GOT3 (cell line): ENCODE measurements at regions not wholly inside any gene's neighbourhood (a gene's known extent, or its start where the extent isn't known, plus 50 kb on each side); places are given as distances from the start of the nearest gene placed in this dataset.
"Not testable (repeated sequence)": the region's sequence is repeated elsewhere in the genome, so short reads cannot be mapped to it uniquely, and the experiment has no call there.

Experiments
- DNase-seq: peaks from one replicate; lab custom pipeline; 2025; ENCODE audit warnings: mixed read lengths; lab: John Stamatoyannopoulos, UW

- DNase-seq, result not testable (repeated sequence)
These were observed 277.5 kb upstream of the TGFBR2 start for GRCh38 chr3:30328935-30329334.

DNA sequence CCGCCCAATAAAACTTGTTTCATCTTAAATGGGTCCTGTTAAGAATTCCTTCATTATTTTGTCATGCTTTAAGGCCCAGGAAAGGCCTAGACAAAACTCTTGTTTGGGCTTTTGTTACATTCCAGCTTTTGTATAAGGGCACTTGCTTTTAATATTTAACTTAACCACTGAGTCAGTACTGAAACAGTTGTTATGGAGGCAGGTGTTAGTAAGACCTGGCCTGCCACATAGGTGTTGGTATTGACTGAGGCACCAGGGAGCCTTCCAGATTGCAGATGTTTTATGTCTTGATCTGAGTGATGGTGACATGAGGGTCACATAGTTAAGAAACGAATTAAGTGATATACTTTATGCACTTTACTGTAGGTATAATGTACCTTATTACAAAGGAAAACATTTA is 274.9 kb upstream of the TGFBR2 start:
- no peak for DNase-seq

DNA sequence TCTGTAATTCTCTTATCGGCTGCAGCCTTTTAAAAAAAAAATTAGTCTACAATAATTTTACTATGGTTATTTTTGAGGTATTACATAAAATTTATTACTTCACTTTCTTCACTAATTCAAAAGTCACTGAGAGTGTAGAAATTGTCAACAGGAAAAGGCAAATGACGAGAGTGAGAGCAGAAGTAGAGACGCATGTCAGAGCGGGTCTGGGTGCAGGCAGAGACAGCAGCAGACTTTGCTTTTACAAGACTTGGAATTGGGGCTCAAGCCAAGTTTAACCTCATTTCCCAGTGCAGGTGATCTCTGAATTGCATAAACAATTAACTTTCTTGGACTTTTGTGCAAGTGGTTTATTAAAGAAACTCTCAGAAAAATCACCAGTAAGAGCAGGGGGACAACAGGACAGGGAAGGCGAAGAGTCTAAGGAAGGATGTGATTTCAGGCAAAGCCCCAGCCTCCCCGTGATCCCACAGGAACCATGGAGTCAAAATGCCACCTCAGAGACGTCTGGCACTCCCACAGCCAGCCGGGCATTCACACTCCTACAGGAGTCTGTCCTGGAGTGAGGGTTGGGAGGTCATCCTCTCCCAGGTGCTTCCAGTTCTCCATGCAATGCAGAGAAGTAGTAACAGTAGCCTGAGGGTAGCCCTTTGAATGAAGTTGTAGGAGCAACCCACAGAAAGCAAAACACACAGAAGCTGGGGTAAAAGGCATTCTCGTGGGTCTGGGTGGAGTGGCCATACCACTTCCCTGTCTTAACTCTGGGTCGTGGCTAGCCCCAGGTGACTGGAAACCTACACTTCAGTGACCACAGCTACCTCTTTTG is 274.0 kb upstream of the TGFBR2 start:
- DNase-seq, result no peak

DNA sequence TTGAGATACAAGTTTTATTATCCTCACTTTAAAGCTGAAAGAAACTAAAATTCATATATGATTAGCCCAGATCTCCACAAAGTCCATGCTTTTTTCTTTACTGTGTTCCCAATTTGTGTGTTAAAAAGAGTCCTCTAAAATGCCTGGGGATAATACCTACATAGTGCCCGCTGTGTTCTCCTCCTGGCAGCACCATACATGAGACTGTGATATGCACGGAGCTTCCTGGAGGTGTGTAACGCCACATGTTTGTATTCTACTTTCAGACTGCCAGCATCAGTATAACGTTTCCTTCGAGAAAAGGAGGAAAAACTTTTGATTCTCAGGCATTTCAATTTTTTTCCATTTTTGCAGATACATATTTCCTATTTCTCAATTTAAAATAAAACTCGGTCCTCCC is 273.3 kb upstream of the TGFBR2 start:
- no peak for DNase-seq

DNA sequence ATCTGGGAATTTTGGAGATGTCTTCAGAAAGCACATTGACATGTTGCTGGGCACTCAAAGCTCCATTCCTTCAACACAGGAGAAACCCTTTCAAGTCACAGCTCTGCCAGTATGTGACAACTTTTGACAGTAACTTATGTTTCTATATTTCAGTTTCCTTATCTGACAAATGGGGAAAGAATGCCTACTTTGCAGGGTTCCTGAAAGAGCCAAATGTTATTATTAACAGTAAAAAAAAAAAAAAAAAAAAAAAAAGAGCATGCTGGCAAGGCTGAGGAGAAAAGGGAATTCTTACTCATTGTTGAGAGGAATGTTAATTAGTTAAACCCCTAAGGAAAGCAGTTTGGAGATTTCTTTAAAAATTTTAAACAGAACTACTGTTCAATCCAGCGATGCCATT is 272.5 kb upstream of the TGFBR2 start:
- DNase-seq, result no peak

- no peak for DNase-seq
These were observed 265.9 kb upstream of the TGFBR2 start for GRCh38 chr3:30340500-30340899.

GRCh38 chr3:30341079-30341478 is 265.3 kb upstream of the TGFBR2 start:
- no peak for DNase-seq

GRCh38 chr3:30341851-30342250 is 264.6 kb upstream of the TGFBR2 start:
- DNase-seq, result no peak

DNA sequence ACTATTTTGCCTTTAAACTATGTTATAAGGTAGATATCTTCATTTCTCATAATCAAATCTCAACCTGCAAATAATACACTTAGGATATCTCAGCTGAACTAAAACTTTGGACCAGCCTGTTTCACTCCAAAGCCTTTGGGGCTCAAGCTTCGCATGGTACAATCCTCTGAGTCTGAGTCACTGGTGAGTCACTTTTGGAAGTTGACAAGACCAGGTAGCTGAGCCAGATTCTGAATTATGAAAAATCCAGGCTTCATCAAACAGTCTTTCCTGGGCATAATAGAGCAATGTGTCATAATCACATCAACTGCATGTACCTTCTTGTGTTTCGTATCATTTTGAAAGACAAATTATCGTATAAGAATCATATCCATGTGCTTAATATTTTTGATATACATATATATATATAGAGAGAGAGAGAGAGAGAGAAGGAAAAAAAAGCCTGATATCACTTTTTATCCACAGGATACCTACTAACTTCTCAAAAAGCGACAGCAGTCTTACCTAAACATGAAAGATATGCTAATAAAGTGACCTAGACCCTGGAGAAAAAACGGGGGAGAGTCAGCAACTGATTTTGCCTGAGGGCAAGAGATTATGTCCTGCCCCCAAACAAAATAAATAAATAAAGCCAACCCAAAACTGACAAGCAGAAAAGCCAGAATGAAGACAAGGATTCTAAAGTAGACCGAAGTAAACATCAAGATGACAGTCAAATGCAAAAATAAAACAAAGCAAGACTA is 263.9 kb upstream of the TGFBR2 start:
- DNase-seq, result no peak

DNA sequence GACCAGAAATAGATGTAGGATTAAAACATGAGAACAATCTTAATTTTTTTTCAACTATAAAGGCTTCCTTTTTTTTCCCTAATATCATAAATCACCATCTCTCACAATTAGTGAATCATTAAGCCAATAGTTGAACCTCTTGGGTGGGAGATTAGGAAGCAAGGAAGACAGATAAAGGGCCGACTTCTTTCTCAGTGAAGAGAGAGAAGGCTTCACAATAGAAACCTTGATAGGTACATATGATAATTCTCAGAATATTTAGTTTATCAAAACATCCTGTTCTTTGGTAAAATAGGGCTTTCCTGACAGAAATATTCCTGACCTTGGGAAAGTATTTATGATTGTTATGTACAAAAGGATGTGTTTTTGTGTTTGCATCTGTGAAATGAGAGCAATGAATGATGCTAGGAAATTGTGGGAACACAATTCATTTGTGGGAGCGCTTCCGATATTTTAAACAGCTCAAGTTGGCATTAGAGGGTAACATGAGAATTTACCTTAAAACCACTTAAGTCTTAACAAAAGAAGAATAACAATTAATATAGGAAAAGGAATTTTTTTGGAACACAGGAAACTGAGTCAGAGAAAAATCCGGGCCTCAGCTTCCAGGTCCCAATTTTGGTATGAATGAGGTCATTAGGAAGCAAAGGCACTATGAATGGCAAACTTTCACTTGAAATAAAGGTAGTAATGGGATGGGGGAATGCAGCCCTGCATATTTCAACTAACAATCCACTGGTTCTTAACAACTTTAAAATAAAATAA is 263.2 kb upstream of the TGFBR2 start:
- no peak for DNase-seq

DNA sequence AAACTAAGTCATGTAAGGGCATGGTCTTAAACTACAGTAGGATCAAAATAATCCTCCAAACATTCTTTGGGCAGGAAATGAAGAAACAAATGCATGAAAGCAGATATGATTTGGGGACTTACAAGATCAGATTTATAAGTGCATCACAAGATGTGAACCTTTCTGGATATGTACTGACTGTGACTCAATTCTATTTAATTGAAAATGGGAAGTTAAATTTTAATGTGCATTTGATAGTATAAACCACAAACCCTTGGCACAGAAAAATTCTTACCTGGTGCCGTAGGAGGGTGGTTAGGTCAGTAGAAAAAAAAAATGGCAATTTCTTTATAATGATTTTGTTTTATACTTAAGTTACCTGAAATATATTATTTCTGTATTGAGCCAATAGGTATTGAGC is 262.5 kb upstream of the TGFBR2 start:
- DNase-seq, result no peak

GRCh38 chr3:30344288-30344687 is 262.1 kb upstream of the TGFBR2 start:
- DNase-seq, result no peak

GRCh38 chr3:30346933-30347320 is 259.5 kb upstream of the TGFBR2 start:
- DNase-seq, result no peak

DNA sequence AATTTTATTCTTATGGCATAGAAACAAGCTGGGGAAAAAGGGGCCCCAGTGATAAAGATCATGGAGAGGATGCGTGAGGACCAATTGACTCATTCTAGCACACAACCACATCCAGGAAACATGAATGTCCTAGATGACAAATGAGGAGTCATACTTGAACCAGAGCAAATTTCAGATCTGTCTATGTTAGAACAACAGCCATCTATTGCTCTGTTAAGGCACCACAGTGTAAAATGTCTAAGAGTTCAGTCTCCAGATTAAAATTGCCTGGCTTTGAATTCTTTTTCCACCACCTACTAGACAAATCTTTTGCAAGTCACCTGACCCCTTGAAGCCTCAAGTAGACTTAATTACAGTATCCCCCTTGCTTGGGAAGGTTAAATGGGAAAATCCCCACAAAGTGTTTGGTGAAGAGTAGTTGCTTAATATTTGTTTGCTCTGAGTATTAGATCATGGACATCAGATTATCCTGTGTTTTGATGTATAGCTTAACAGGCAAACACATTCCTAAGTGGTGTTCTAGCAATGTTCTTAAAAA is 258.7 kb upstream of the TGFBR2 start:
- DNase-seq, result no peak

GRCh38 chr3:30349507-30349906 is 256.9 kb upstream of the TGFBR2 start:
- DNase-seq, result no peak

GRCh38 chr3:30350011-30350410 is 256.4 kb upstream of the TGFBR2 start:
- no peak for DNase-seq

- no peak for DNase-seq
These were observed 255.5 kb upstream of the TGFBR2 start for GRCh38 chr3:30350901-30351300.

- no peak for DNase-seq
These were observed 253.7 kb upstream of the TGFBR2 start for GRCh38 chr3:30352410-30353318.

GRCh38 chr3:30353711-30354467 is 252.5 kb upstream of the TGFBR2 start:
- no peak for DNase-seq

- DNase-seq, result no peak
These were observed 251.9 kb upstream of the TGFBR2 start for GRCh38 chr3:30354513-30354912.

- no peak for DNase-seq
These were observed 251.4 kb upstream of the TGFBR2 start for GRCh38 chr3:30354972-30355371.
